Loucy (cell line): ENCODE measurements at regions not wholly inside any gene's neighbourhood (a gene's known extent, or its start where the extent isn't known, plus 50 kb on each side); places are given as distances from the start of the nearest gene placed in this dataset.

Source experiments
- H2AFZ ChIP-seq: fragments of 200-600 bp; sonication (generic); 2 replicates; pipeline ENCODE4 v1.6.0; 2016; ENCODE audit warnings: antibody characterized with exemption, mild to moderate bottlenecking, low read length, moderate library complexity
- H3F3A ChIP-seq: fragments of 200-600 bp; 2 replicates; pipeline ENCODE4 v1.6.0; 2016; ENCODE audit warnings: antibody characterized with exemption, low read depth, mild to moderate bottlenecking
- H3K27me3 ChIP-seq: fragments of 200-600 bp; sonication (generic); 2 replicates; pipeline ENCODE4 v1.6.1; 2014; ENCODE audit warnings: low read length, mild to moderate bottlenecking; ENCODE audit not compliant: insufficient read depth, poor library complexity, severe bottlenecking
- H3K36me3 ChIP-seq: fragments of 200-600 bp; sonication (generic); 2 replicates; pipeline ENCODE4 v1.6.1; 2016; ENCODE audit warnings: low read length; ENCODE audit not compliant: insufficient read depth
- H3K4me1 ChIP-seq: fragments of 200-600 bp; sonication (generic); 2 replicates; pipeline ENCODE4 v1.5.1; 2014; ENCODE audit warnings: low read length, mild to moderate bottlenecking; ENCODE audit not compliant: insufficient read depth, poor library complexity, severe bottlenecking
- H3K4me2 ChIP-seq: fragments of 200-600 bp; sonication (generic); 2 replicates; pipeline ENCODE4 v1.6.0; 2014; ENCODE audit warnings: antibody characterized with exemption, low read length, low read depth, mild to moderate bottlenecking; ENCODE audit not compliant: poor library complexity, severe bottlenecking
- H3K4me3 ChIP-seq: fragments of 200-600 bp; sonication (generic); 2 replicates; pipeline ENCODE4 v1.5.1; 2014; ENCODE audit warnings: low read length, mild to moderate bottlenecking, mixed read lengths; ENCODE audit not compliant: poor library complexity, severe bottlenecking
- H3K79me2 ChIP-seq: fragments of 200-600 bp; sonication (generic); 2 replicates; pipeline ENCODE4 v1.6.1; 2014; ENCODE audit warnings: low read length; ENCODE audit not compliant: insufficient read depth
- H3K9ac ChIP-seq: fragments of 200-600 bp; sonication (generic); 2 replicates; pipeline ENCODE4 v1.6.0; 2014; ENCODE audit warnings: mild to moderate bottlenecking, low read depth, low read length, moderate library complexity; ENCODE audit not compliant: poor library complexity, severe bottlenecking
- H3K9me2 ChIP-seq: fragments of 200-600 bp; sonication (generic); replicated peaks from 2 replicates; pipeline ENCODE4 v1.6.1; 2016; ENCODE audit warnings: low read depth, low read length, mixed read lengths
- H3K9me3 ChIP-seq: fragments of 200-600 bp; sonication (generic); 2 replicates; pipeline ENCODE4 v1.6.1; 2014; ENCODE audit warnings: mild to moderate bottlenecking, antibody characterized with exemption, low read length, low read depth; ENCODE audit not compliant: insufficient read depth
- H4K20me1 ChIP-seq: fragments of 200-600 bp; sonication (generic); 2 replicates; pipeline ENCODE4 v1.6.0; 2014; ENCODE audit warnings: antibody characterized with exemption, low read length, mild to moderate bottlenecking; ENCODE audit not compliant: insufficient read depth, poor library complexity, severe bottlenecking
- CTCF ChIP-seq: fragments of 200-600 bp; sonication (generic); conservative IDR thresholded peaks from 2 replicates; pipeline ENCODE4 v1.5.1; 2014; ENCODE audit warnings: mild to moderate bottlenecking, antibody characterized with exemption, low read length
- EZH2phosphoT487 ChIP-seq: fragments of 200-600 bp; IDR thresholded peaks from 2 replicates; pipeline ENCODE4 v1.6.1; 2018; ENCODE audit warnings: antibody characterized with exemption, mild to moderate bottlenecking, moderate library complexity, borderline replicate concordance

- Histone ChIP-seq H3K4me1 (no peaks in the 10 kb centered on the region), H2AFZ (no peak overlapping the region), H3K79me2 (no peaks in the 10 kb centered on the region), H3K4me2 (no peak overlapping the region), H3K9me2 (no peaks in the 10 kb centered on the region), H3F3A (no peaks in the 10 kb centered on the region), H4K20me1 (no peaks in the 10 kb centered on the region), H3K27me3 (no peaks in the 10 kb centered on the region), H3K4me3 (no peak overlapping the region), H3K9me3 (no peaks in the 10 kb centered on the region), H3K36me3 (no peaks in the 10 kb centered on the region), H3K9ac (no peak overlapping the region)
- no peak for TF ChIP-seq CTCF
- no peak for TF ChIP-seq EZH2phosphoT487
Observed at GRCh38 chr6:19368511-19368910, 468.7 kb upstream of the ID4 start.

- Histone ChIP-seq H3K9ac (no peak overlapping the region), H3K4me2 (no peak overlapping the region), H3K4me1 (no peaks in the 10 kb centered on the region), H3K9me3 (no peaks in the 10 kb centered on the region), H4K20me1 (no peaks in the 10 kb centered on the region), H3K9me2 (no peaks in the 10 kb centered on the region), H3K79me2 (no peaks in the 10 kb centered on the region), H3K27me3 (no peaks in the 10 kb centered on the region), H2AFZ (no peak overlapping the region), H3K36me3 (no peaks in the 10 kb centered on the region), H3F3A (no peaks in the 10 kb centered on the region), H3K4me3 (no peak overlapping the region)
- TF ChIP-seq EZH2phosphoT487 (no peak), CTCF (no peak)
Observed at GRCh38 chr6:19369785-19370184, 467.4 kb upstream of the ID4 start.

- H2AFZ ChIP-seq, result no peak overlapping the region
- TF ChIP-seq CTCF (no peak), EZH2phosphoT487 (no peak)
- no peaks in the 10 kb centered on the region for H3K36me3 ChIP-seq
- no peaks in the 10 kb centered on the region for H3K79me2 ChIP-seq
- H3K4me3 ChIP-seq, result no peak overlapping the region
- H4K20me1 ChIP-seq, result no peaks in the 10 kb centered on the region
- H3K27me3 ChIP-seq, result no peaks in the 10 kb centered on the region
- no peaks in the 10 kb centered on the region for H3K4me1 ChIP-seq
- H3F3A ChIP-seq, result no peaks in the 10 kb centered on the region
- no peak overlapping the region for H3K9ac ChIP-seq
- H3K9me2 ChIP-seq, result no peaks in the 10 kb centered on the region
- no peaks in the 10 kb centered on the region for H3K9me3 ChIP-seq
- no peak overlapping the region for H3K4me2 ChIP-seq
Observed at GRCh38 chr6:19370831-19371230, 466.3 kb upstream of the ID4 start.
